Ectodermal cell (in vitro differentiated cells): ENCODE measurements at regions not wholly inside any gene's neighbourhood (a gene's known extent, or its start where the extent isn't known, plus 50 kb on each side); places are given as distances from the start of the nearest gene placed in this dataset.

Experiments
- H3K27ac ChIP-seq: 2 replicates; pipeline ENCODE4 v1.7.0; 2013; ENCODE audit warnings: mild to moderate bottlenecking, low read depth, low read length; ENCODE audit not compliant: insufficient read depth, poor library complexity, severe bottlenecking
- H3K27me3 ChIP-seq: 2 replicates; pipeline ENCODE4 v1.7.0; 2013; ENCODE audit warnings: mild to moderate bottlenecking, low read length; ENCODE audit not compliant: insufficient read depth, control insufficient read depth, poor library complexity, severe bottlenecking
- H3K36me3 ChIP-seq: one replicate; pipeline ENCODE4 v1.7.0; 2013; ENCODE audit warnings: low read length; ENCODE audit not compliant: control insufficient read depth, insufficient read depth
- H3K4me1 ChIP-seq: one replicate; pipeline ENCODE4 v1.7.0; 2013; ENCODE audit warnings: low read length; ENCODE audit not compliant: control insufficient read depth, insufficient read depth
- H3K4me3 ChIP-seq: 2 replicates; pipeline ENCODE4 v1.7.0; 2013; ENCODE audit warnings: low read depth, low read length, control low read depth; ENCODE audit not compliant: insufficient read depth
- H3K9me3 ChIP-seq: 2 replicates; pipeline ENCODE4 v1.7.0; 2013; ENCODE audit warnings: mild to moderate bottlenecking, low read length, moderate library complexity; ENCODE audit not compliant: control insufficient read depth
- WGBS, 2 experiments: methylation state at CpG; one replicate each; pipeline ENCODE4 v1.1.7; 2013; ENCODE audit warnings: missing lambda C conversion rate in 2 of 2; 5-methylcytosine and 5-hydroxymethylcytosine counted together

DNA sequence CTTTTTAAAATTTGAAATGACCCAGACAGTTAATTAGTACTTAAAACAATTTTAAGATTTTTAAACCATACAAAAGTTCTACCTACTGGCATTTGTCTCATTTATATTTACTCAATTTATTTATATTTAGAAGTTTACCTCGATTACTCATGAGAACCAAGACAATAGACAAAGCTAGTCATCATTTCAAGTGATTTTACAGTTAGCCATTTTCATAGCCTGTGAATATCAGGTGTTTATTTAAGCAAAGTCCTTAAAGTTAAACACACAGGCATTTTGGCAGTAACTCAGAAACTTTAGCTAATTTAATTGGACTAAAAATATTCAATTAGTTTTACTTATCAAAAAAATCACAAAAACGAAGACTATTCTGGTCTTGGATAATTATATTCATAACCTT lies 101.6 kb upstream of the KIF2B start:
- Histone ChIP-seq H3K4me3 (no peak overlapping the region), H3K4me1 (no peaks in the 10 kb centered on the region), H3K27me3 (no peaks in the 10 kb centered on the region), H3K36me3 (no peaks in the 10 kb centered on the region), H3K27ac (no peak overlapping the region), H3K9me3 (no peaks in the 10 kb centered on the region)
- 100% methylated on average over 1 of the region's 2 CpGs; no CpG with 5 or more reads in 1 of the 2 experiments for WGBS, 2 experiments

DNA sequence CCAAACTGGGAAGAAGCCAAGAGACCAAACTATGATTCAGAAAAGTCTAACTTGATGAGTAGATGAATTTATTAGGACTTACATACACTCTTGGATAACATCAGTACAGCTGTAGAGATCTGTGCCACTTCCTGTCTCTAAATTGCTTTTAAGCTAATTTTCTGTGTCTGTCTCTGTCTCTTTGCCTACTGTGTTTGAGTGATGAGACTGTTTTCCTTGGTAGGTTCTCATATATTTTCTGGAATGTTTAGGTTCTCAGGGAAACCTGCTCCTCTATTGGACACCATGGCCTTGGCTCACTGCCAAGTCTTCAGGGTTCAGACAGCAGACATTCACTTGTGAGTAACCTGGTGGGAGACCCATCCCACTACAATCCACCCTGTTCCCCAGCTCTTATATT lies 103.5 kb upstream of the KIF2B start:
- Histone ChIP-seq H3K36me3 (no peaks in the 10 kb centered on the region), H3K27me3 (no peaks in the 10 kb centered on the region), H3K4me3 (no peak overlapping the region), H3K9me3 (no peaks in the 10 kb centered on the region), H3K4me1 (no peaks in the 10 kb centered on the region), H3K27ac (no peak overlapping the region)

DNA sequence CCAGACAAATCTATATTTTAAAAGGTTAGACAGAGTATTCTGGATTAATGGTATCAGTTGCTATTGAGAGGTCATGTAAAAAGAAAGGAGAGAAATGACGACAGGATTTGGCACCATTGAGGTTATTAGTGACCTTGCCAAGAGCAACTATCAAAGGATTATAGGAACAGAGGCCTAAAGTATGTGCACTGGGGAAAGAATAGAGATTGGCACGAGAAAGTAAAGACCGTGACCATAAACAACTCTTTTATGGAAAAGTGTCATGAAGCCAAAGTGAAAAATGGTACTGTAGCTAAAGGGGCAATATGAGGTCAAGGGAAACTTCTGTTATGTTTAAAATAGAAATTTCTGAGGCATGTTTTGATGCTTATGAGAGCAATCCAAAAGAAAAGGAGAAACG lies 115.2 kb upstream of the KIF2B start:
- Histone ChIP-seq H3K9me3 (no peaks in the 10 kb centered on the region), H3K27ac (no peak overlapping the region), H3K27me3 (no peaks in the 10 kb centered on the region), H3K4me3 (no peak overlapping the region), H3K36me3 (no peaks in the 10 kb centered on the region), H3K4me1 (no peaks in the 10 kb centered on the region)
- 90 to 95% methylated on average over 4 of the region's 4 CpGs for WGBS, 2 experiments

DNA sequence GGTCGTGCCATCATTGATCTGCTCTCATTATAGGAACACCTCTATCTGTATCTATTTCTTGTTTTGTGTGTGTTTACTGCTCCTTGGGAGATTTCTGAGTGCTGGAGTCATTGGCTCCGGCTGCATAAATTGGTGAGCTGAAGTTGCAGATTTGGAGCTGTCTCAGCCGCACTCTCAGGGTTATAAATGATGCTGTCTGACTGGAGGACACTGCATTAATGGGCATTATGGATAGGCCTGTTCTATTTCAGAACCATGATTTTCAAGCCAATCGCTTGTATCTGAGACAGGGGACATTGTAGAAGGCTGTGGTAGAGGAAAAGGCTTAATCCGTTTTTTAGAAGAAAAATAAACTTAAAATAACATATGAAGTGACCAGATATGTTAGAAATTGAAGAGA lies 126.4 kb upstream of the KIF2B start:
- Histone ChIP-seq H3K27ac (no peak overlapping the region), H3K9me3 (no peaks in the 10 kb centered on the region), H3K4me3 (no peak overlapping the region), H3K36me3 (no peaks in the 10 kb centered on the region), H3K27me3 (no peaks in the 10 kb centered on the region), H3K4me1 (no peaks in the 10 kb centered on the region)
- WGBS, 2 experiments: 92 to 95% methylated on average over 4 to 5 of the region's 5 CpGs

DNA sequence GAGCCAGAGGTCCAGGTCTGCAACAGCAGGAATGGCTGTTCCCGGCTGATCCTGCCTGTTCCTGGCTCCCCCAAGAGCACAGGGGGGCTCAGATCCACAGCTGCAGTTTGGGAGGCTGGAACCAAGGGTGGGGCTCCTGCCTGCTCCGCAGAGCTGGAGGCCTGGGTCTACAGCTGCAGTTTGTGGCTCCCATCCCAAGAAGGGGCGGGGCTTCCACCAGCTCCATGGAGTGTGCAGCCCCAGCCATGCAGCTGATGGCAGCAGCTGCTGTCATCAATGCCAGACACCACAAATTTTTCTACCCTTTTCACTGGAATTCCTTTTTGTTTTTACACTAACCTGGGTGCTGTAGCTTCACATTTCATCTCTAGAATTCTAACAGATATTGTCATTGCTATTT lies 135.4 kb upstream of the KIF2B start:
- H3K9me3 ChIP-seq: no peaks in the 10 kb centered on the region
- WGBS, 2 experiments: 92 to 94% methylated on average over 3 of the region's 3 CpGs
- H3K4me3 ChIP-seq: no peak overlapping the region
- no peaks in the 10 kb centered on the region for H3K27me3 ChIP-seq
- H3K27ac ChIP-seq: no peak overlapping the region
- no peaks in the 10 kb centered on the region for H3K36me3 ChIP-seq
- H3K4me1 ChIP-seq: no peaks in the 10 kb centered on the region

DNA sequence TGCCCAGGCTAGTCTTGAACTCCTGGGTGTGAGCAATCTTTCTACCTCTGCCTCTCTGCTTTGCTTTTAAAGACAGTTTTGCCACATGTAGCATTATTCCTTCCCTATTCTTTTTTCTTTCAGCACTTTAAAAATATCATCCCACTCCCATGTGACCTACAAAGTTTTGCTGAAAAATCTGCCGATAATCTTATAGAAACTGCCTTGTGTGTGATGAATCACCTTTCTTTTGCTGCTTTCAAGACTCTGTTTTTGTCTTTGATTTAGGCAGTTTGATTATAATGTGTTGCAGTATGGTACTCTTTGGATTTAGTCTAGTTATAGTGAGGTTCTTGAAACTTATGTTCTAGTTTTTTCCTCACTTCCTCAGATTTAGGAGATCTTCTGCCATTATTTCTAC lies 142.0 kb upstream of the KIF2B start:
- Histone ChIP-seq H3K36me3 (no peaks in the 10 kb centered on the region), H3K27ac (no peak overlapping the region), H3K4me3 (no peak overlapping the region), H3K27me3 (no peaks in the 10 kb centered on the region), H3K4me1 (no peaks in the 10 kb centered on the region), H3K9me3 (no peaks in the 10 kb centered on the region)
- 94 to 100% methylated on average over 1 of the region's 1 CpG for WGBS, 2 experiments

DNA sequence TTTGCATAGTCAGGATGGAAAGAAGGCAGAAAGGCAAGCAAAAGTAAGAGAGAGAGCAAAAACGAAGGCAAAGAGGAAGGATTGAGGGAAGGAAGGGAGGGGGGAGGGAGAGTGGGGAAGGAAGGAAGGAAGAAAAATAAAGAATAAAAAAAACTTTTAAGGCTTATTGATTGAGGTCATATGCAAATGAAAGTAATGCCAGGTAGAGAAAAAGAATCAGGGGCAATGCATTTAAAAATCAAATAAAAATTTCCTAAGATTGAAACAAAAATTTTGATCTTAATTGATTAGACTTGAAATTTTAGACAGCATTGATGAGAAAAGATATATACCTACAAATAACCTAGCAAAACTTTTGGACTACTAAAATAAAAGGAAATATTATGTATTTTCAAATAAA lies 153.9 kb upstream of the KIF2B start:
- Histone ChIP-seq H3K9me3 (no peaks in the 10 kb centered on the region), H3K36me3 (no peaks in the 10 kb centered on the region), H3K27ac (no peak overlapping the region), H3K4me1 (no peaks in the 10 kb centered on the region), H3K27me3 (no peaks in the 10 kb centered on the region), H3K4me3 (no peak overlapping the region)
- 89 to 97% methylated on average over 1 of the region's 1 CpG for WGBS, 2 experiments

DNA sequence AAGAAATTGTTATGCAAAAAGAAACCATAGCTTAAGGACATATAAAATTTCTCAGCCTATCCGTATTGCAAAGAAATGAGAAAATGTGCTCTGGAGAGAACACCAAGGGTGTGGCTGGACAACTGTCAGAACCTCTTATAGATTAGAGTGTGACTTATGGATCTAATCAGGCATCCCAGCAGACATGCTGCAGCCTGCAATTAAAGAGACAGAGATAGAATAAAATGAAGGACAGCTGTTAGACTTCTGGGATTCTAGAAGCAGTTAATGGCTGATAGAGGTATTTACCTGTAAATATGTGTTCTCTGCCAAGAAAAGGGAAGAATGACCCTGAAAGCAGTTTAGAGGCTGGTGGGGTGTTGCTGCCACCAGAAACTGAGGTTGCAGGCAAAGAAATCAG lies 160.1 kb upstream of the KIF2B start:
- 92 to 93% methylated on average over 1 of the region's 1 CpG for WGBS, 2 experiments
- Histone ChIP-seq H3K9me3 (no peaks in the 10 kb centered on the region), H3K4me1 (no peaks in the 10 kb centered on the region), H3K27ac (no peak overlapping the region), H3K27me3 (no peaks in the 10 kb centered on the region), H3K4me3 (no peak overlapping the region), H3K36me3 (no peaks in the 10 kb centered on the region)

DNA sequence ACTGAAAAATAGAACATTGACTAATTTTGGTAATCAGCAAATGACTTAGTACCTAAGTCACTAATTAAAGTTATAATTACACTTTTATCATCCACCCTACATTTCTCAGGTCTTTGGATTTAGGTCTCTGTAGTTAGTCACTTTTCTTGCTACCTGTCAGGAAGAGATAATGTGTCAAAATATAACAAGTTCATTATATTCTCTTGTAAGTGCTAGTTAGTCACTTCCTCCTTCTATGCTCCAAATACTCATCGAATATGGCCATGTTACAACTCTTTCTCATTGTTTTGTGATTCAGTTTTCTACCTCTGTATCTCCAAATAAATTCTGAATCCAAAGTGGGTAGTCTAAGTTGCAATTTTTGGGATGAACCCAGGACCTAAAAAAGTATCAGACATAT lies 163.5 kb upstream of the KIF2B start:
- no peaks in the 10 kb centered on the region for H3K4me1 ChIP-seq
- H3K9me3 ChIP-seq: no peaks in the 10 kb centered on the region
- no peak overlapping the region for H3K27ac ChIP-seq
- H3K27me3 ChIP-seq: no peaks in the 10 kb centered on the region
- H3K36me3 ChIP-seq: no peaks in the 10 kb centered on the region
- H3K4me3 ChIP-seq: no peak overlapping the region
- 88 to 92% methylated on average over 1 of the region's 1 CpG for WGBS, 2 experiments

DNA sequence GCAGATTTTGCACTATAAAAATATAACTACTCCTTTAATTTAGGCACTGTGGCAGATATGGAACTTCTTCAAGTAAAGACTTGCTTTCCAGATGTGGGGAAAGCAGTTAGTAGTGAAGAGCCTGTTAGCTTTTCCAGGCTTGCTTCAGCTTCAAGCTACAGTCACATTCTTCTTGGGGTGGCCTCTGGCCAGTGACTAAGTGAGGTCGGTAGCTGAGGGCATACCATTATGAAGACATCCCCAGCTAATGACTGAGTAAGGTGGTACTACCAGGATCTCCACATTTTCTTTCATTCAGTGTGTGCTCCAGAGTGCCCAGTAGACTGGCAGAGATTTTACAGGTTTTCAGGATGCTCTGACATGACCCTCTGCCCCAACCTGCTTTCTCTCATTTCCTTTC lies 167.1 kb upstream of the KIF2B start:
- Histone ChIP-seq H3K4me3 (no peak overlapping the region), H3K36me3 (no peaks in the 10 kb centered on the region), H3K27ac (no peak overlapping the region), H3K4me1 (no peaks in the 10 kb centered on the region), H3K27me3 (no peaks in the 10 kb centered on the region), H3K9me3 (no peaks in the 10 kb centered on the region)
- 86 to 90% methylated on average over 1 of the region's 1 CpG for WGBS, 2 experiments

DNA sequence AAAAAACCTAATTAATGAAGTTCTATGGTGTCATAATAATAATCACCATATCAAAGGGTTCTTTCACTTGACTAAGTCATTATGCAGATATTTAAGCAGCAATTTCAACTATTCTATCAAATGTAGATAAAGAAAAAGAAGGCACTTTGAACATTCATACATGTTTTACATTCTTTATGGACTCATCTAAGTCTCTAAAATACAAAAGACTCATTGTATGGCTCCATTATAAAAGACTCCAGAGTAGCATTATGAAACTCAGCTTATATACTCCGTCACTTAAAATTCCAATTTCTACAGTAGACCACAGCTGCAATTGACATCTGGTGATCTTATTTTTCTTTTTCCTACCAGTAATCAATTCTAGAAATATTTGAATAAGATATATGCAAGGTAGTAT lies 173.5 kb upstream of the KIF2B start:
- no peaks in the 10 kb centered on the region for H3K27me3 ChIP-seq
- H3K4me3 ChIP-seq: no peak overlapping the region
- H3K36me3 ChIP-seq: no peaks in the 10 kb centered on the region
- H3K4me1 ChIP-seq: no peaks in the 10 kb centered on the region
- no peaks in the 10 kb centered on the region for H3K9me3 ChIP-seq
- 100% methylated on average over 1 of the region's 1 CpG for WGBS, 2 experiments
- H3K27ac ChIP-seq: no peak overlapping the region
